Activated naive CD8-positive, alpha-beta T cell treated with anti-CD3 and anti-CD28 coated beads, Interleukin-2, amount 10 ng/mL, durations not matched to agents 7 days and 5 days (primary cell): ENCODE measurements at regions not wholly inside any gene's neighbourhood (a gene's known extent, or its start where the extent isn't known, plus 50 kb on each side); places are given as distances from the start of the nearest gene placed in this dataset.

ENCODE experiments used
- ATAC-seq: fragments of 150-1000 bp; cut with Tn5 transposase; one replicate; pipeline ENCODE4 v1.10.0; 2021; ENCODE audit warnings: low read depth, moderate library complexity
- POLR2A ChIA-PET: fragments of 350-600 bp; sonication (Branson Sonifier 250); formaldehyde crosslinking; loops from one replicate; lab custom pipeline; 2021; ENCODE audit warnings: antibody characterized with exemption; lab: Charles Lee
- DNase-seq: peaks from one replicate; pipeline ENCODE4 v3.0.0; 2021
- H3K27ac Mint-ChIP-seq: one replicate; pipeline ENCODE4 v1.8.0; 2022; ENCODE audit warnings: mild to moderate bottlenecking, mixed read lengths
- H3K27me3 Mint-ChIP-seq: one replicate; pipeline ENCODE4 v1.8.0; 2022; ENCODE audit warnings: mild to moderate bottlenecking, moderate library complexity, mixed read lengths
- H3K36me3 Mint-ChIP-seq: one replicate; pipeline ENCODE4 v1.8.0; 2021; ENCODE audit warnings: mild to moderate bottlenecking, mixed read lengths
- H3K4me1 Mint-ChIP-seq: one replicate; pipeline ENCODE4 v1.8.0; 2021; ENCODE audit warnings: mixed read lengths
- H3K4me3 Mint-ChIP-seq: one replicate; pipeline ENCODE4 v1.8.0; 2022; ENCODE audit warnings: mild to moderate bottlenecking, moderate library complexity, mixed read lengths
- H3K9me3 Mint-ChIP-seq: one replicate; pipeline ENCODE4 v1.8.0; 2021; ENCODE audit warnings: mixed read lengths

DNA sequence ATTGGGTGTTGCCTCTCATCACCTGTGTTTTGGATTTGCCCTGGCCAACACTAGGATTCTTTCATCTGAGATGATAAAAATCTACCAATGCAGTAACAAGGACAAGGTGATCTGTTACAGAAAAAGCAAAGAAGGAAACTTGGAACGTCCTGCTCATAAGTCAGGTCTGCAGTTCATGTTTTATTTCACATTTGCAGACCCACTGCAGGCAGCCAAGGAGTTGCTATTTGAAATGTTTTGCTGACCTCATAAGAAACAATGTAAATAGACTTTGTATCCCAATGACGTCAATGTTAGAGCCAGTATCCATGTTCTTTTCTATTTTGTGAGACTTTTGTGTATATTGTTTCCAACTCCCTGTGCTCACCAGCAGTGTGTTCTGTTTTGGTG lies 312.9 kb downstream of the DEPDC1B start:
- Mint-ChIP-seq H3K9me3 (no peaks in the 10 kb centered on the region), H3K4me1 (no peaks in the 10 kb centered on the region)
- POLR2A ChIA-PET: no interaction called here

DNA sequence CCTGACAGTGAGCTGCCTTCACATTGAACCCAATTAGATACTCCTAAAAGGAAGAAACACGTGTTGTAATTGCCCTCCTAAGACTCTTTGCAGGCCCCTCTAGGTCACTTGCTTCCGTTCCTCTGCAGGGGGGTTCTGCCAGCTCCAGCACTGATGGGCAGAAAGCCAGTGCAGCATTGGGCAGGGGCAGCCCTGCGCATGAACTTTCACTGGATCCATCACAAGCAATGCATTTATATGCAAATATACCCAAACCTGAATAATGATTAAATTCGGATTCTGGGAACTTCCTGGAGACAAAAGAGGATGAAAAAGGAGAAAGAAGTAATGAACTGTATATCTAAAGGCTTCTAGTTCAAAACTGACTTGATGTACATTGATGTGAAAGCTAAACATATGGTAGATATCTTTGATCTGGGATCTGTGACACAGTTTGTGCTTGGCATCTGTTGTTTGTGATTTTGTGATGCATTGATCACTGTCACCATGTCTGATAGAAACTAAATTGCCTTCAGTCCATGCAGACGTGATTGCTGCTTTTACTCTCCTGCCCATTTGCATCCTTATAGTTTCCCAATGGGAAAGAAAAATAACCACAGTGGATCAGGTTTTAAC lies 313.4 kb downstream of the DEPDC1B start:
- Mint-ChIP-seq H3K36me3 (no peaks in the 10 kb centered on the region), H3K9me3 (no peaks in the 10 kb centered on the region), H3K4me1 (no peaks in the 10 kb centered on the region), H3K27ac (no peak overlapping the region), H3K4me3 (no peak overlapping the region), H3K27me3 (peaks cover 2% of the 10 kb centered on the region)
- no peak for DNase-seq
- POLR2A ChIA-PET: no interaction called here
- ATAC-seq: no peak

More for the DNA sequence above, 312.9 kb downstream of the DEPDC1B start:
- H3K27me3 Mint-ChIP-seq: peaks cover 2% of the 10 kb centered on the region
- no peak for ATAC-seq
- H3K4me3 Mint-ChIP-seq: no peak overlapping the region
- DNase-seq: no peak
- H3K27ac Mint-ChIP-seq: no peak overlapping the region
- H3K36me3 Mint-ChIP-seq: no peaks in the 10 kb centered on the region

DNA sequence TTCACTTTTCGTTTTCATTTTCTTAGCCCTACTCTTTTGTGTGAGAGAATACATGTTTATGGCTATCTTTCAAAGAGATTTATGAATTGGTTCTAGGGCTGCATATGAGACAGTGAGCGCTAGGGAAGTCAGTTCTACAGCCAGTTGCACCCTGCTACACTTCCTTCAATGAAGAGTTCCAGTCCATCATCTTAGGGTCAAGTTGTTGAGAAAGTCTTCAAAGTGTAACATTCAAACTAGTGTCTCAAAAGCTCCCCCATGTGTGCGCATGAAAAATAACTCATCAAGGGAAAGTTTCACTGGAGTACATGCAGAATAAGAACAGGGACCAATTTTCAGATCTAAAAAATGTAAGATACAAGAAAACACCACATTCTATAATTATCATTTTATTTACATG lies 317.2 kb downstream of the DEPDC1B start:
- no peak for DNase-seq
- Mint-ChIP-seq H3K27ac (no peak overlapping the region), H3K36me3 (no peaks in the 10 kb centered on the region), H3K4me3 (no peak overlapping the region), H3K4me1 (no peaks in the 10 kb centered on the region), H3K9me3 (no peaks in the 10 kb centered on the region), H3K27me3 (peaks cover 2% of the 10 kb centered on the region)
- ATAC-seq: no peak
- POLR2A ChIA-PET: no interaction called here

DNA sequence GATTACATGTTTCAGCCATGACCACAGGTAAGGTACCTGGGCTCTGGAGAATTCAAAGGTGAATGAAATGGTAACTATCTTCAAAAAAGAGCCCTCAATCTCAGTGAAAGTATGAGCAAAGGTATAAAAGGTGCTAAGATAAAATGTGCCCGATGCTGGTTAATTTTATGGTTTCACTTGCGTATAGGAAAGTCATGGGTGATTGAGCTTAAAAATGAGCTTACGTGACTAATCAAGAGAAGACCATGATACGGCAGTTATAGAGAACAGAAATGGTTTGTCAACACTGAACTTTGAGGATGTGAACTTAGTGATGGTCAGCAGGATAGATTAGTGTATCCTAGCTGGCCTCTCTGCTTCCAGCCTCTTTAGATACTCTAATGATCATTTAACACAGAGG lies 320.1 kb downstream of the DEPDC1B start:
- no peaks in the 10 kb centered on the region for H3K27me3 Mint-ChIP-seq
- H3K27ac Mint-ChIP-seq: no peak overlapping the region
- H3K36me3 Mint-ChIP-seq: no peaks in the 10 kb centered on the region
- DNase-seq (no peak), ATAC-seq (no peak)
- H3K4me1 Mint-ChIP-seq: no peaks in the 10 kb centered on the region
- H3K4me3 Mint-ChIP-seq: no peak overlapping the region
- no peaks in the 10 kb centered on the region for H3K9me3 Mint-ChIP-seq
- POLR2A ChIA-PET: no interaction called here

DNA sequence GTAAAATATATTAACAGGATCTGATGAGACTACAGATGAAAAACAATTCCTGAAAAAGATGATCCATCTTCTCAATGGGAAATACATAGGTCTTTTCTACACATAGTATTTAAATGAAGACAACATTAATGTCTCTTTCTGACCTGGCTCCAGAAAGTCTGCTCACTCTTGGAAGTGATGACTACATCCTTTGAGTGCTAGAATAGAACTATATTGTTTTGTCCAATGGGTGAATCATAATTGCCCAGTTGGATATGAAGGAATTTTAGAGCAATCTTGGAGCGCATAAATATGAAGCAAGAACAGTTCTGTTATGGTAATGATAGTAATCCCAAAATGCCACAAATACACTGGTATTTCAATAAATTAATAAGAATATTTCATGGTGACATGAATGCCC lies 322.1 kb downstream of the DEPDC1B start:
- Mint-ChIP-seq H3K27ac (no peak overlapping the region), H3K36me3 (no peaks in the 10 kb centered on the region), H3K9me3 (no peaks in the 10 kb centered on the region), H3K27me3 (no peaks in the 10 kb centered on the region), H3K4me1 (no peaks in the 10 kb centered on the region), H3K4me3 (no peak overlapping the region)
- ATAC-seq (no peak), DNase-seq (no peak)
- POLR2A ChIA-PET: no interaction called here

DNA sequence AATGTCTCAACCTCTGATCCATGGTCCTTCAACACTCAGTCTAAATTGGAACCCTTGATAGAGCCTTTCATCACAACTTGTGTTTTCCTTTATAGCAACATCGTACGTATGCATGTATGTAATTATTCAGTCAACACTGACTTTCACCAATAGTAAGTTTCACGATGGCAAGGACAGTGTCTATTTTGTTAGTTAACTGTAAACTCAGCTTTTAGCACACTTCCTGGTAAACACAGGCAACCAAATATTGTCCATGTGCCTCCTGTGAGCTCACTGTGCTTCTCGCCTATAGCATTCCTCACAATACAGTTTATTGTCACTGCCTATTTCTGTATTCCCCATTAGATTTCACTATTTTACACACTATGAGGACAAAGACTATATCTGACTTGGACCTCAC lies 323.1 kb downstream of the DEPDC1B start:
- POLR2A ChIA-PET: no interaction called here
- no peaks in the 10 kb centered on the region for H3K9me3 Mint-ChIP-seq
- H3K4me1 Mint-ChIP-seq: no peaks in the 10 kb centered on the region
- H3K36me3 Mint-ChIP-seq: no peaks in the 10 kb centered on the region
- no peak overlapping the region for H3K4me3 Mint-ChIP-seq
- no peak overlapping the region for H3K27ac Mint-ChIP-seq
- no peak for DNase-seq
- H3K27me3 Mint-ChIP-seq: no peaks in the 10 kb centered on the region
- no peak for ATAC-seq

DNA sequence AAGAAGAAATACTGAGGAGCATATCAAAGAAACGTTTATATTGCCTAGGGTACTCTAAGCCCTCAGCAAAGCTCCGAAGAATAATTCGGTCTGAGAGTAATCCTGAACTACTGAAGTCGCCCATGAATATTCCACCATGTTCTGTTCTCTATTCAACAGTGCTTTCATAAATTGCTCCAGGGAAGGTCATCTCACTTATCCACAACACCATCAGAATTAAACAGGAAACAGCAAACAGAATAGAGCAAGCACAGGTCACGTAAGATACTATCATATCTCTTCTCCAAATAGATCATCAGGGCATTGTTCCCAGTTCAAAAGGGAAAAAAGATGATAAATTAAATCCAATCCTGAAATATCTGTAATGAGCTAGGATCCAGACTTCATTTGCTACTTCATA lies 325.6 kb downstream of the DEPDC1B start:
- ATAC-seq (no peak), DNase-seq (no peak)
- no peaks in the 10 kb centered on the region for H3K27me3 Mint-ChIP-seq
- no peak overlapping the region for H3K27ac Mint-ChIP-seq
- POLR2A ChIA-PET: no interaction called here
- H3K36me3 Mint-ChIP-seq: no peaks in the 10 kb centered on the region
- no peak overlapping the region for H3K4me3 Mint-ChIP-seq
- no peaks in the 10 kb centered on the region for H3K4me1 Mint-ChIP-seq
- no peaks in the 10 kb centered on the region for H3K9me3 Mint-ChIP-seq

DNA sequence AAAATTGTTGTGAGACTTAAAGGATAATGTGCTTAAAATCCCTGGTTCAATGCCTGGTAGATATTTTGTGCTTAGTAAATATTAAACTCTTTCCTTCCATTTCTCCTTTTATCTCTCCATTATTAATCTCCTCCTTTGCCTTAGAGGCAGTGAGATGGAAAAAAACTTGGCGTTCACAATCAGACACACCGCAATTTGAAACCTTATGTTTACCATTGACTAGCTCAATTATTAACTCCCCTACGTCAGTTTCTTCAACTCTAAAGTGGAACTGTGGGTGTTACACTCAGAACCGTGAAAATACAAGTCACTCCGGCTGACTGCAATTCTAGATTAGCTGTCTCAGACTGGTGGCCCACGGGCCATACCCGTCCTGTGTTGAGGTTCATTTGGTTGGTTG lies 327.2 kb downstream of the DEPDC1B start:
- Mint-ChIP-seq H3K9me3 (no peaks in the 10 kb centered on the region), H3K36me3 (no peaks in the 10 kb centered on the region), H3K4me1 (no peaks in the 10 kb centered on the region), H3K4me3 (no peak overlapping the region), H3K27me3 (no peaks in the 10 kb centered on the region), H3K27ac (no peak overlapping the region)
- ATAC-seq (no peak), DNase-seq (no peak)
- POLR2A ChIA-PET: no interaction called here

DNA sequence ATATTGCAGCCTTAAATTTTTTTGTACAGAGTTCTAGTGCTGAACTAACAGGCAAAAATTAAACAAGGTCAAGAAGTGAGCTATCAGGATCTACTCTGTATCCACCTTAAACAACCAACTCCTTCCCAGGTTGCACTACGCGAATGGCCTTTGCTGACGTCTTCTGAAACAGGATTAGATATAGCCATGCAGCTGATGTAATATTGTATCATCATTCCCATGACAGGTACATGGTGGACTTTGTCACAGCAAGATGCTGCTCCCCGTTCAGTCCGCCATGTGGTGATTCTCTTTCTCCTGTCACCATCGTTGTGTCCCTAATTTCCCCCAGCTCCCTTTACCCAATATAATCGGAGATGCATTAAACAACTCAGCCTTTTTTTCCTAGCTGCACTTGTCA lies 328.9 kb downstream of the DEPDC1B start:
- no peak for ATAC-seq
- POLR2A ChIA-PET: no interaction called here
- Mint-ChIP-seq H3K9me3 (no peaks in the 10 kb centered on the region), H3K27ac (no peak overlapping the region), H3K27me3 (no peaks in the 10 kb centered on the region), H3K36me3 (no peaks in the 10 kb centered on the region), H3K4me3 (no peak overlapping the region), H3K4me1 (no peaks in the 10 kb centered on the region)
- DNase-seq: no peak

DNA sequence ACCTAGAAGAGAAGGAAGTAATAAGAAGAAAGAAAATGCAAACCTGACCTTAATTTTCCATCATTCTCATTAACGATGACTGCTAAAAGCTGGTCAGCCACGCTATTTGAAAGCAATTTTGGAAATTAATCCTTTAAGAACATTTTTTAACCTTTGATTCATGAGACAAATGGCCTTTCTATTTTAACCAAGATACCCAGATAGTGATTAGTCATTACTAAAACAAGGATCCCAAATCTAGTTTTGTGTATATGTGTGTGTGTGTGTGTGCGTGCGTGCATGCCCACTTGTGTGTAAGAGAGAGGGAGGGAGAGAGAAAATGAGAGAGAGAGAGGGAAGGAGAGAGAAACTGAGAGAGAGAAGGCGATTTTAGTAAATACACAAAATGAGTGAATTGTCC lies 329.5 kb downstream of the DEPDC1B start:
- H3K4me3 Mint-ChIP-seq: no peak overlapping the region
- no peaks in the 10 kb centered on the region for H3K27me3 Mint-ChIP-seq
- no peaks in the 10 kb centered on the region for H3K4me1 Mint-ChIP-seq
- no peak overlapping the region for H3K27ac Mint-ChIP-seq
- H3K9me3 Mint-ChIP-seq: no peaks in the 10 kb centered on the region
- POLR2A ChIA-PET: no interaction called here
- DNase-seq (no peak), ATAC-seq (no peak)
- H3K36me3 Mint-ChIP-seq: no peaks in the 10 kb centered on the region

DNA sequence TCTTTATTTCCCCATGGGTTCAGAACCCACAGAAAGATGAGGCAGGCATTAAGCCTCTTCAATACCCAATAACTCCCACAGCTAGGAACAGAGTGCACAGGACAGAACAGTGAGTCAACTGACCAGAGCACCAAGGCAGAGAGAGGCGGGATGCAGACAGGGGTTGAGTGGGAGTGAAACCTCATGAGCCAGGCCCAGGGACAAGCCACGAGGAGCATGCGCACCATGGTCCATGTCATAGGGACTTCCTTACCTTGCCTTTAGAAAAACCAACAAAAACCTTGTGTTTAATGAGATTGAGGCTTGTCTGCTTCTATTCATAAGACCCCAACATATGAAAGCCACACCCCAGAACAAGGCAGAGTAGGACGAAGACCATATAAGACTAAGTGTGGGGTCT lies 330.6 kb downstream of the DEPDC1B start:
- Mint-ChIP-seq H3K27me3 (no peaks in the 10 kb centered on the region), H3K27ac (no peak overlapping the region), H3K4me1 (no peaks in the 10 kb centered on the region), H3K36me3 (no peaks in the 10 kb centered on the region), H3K9me3 (no peaks in the 10 kb centered on the region), H3K4me3 (no peak overlapping the region)
- DNase-seq (no peak), ATAC-seq (no peak)
- POLR2A ChIA-PET: no interaction called here

DNA sequence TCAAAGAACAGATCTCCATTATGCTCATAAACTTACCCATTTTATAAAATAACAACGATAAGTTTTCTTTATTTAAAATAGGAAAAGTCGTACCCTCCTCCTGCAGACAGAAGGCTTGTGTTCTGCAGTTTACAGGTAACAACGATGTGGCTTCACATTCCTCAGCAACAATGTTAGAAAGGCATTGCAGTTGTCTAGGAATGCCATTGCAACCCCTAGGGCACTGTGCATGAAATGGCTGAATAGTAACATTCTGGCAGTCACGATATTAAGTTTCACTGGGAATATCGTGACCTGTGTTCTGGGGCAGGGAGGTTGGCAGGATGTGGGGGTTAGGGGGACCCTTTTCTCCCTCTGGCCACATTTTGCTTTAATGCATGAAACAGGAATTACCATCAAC lies 331.9 kb downstream of the DEPDC1B start:
- no peaks in the 10 kb centered on the region for H3K9me3 Mint-ChIP-seq

DNA sequence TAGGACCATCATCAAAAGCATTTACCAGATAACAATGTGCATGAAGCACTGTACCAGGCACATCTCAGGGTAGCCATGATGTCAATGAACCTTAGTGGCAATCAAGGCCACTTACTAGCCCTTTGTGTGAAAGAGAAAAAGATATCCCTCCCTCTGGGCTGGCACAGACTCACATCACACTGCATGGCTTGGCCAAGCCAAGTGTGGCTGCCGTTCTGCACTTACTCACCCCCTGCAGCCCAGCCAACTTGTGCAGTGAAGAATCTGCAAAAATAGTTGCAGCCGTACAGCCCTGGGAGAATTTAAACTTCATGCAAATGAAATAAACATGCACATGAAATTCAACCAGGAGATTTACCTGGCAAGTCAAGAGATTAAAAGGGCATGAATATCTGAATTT lies 333.5 kb downstream of the DEPDC1B start:
- ATAC-seq (no peak), DNase-seq (no peak)
- H3K9me3 Mint-ChIP-seq: no peaks in the 10 kb centered on the region
- H3K4me1 Mint-ChIP-seq: no peaks in the 10 kb centered on the region
- no peak overlapping the region for H3K4me3 Mint-ChIP-seq
- H3K36me3 Mint-ChIP-seq: no peaks in the 10 kb centered on the region
- no peaks in the 10 kb centered on the region for H3K27me3 Mint-ChIP-seq
- H3K27ac Mint-ChIP-seq: no peak overlapping the region
- POLR2A ChIA-PET: no interaction called here

More for the DNA sequence above, 331.9 kb downstream of the DEPDC1B start:
- no peak for DNase-seq
- Mint-ChIP-seq H3K36me3 (no peaks in the 10 kb centered on the region), H3K4me1 (no peaks in the 10 kb centered on the region), H3K4me3 (no peak overlapping the region), H3K27ac (no peak overlapping the region), H3K27me3 (no peaks in the 10 kb centered on the region)
- POLR2A ChIA-PET: no interaction called here
- no peak for ATAC-seq

DNA sequence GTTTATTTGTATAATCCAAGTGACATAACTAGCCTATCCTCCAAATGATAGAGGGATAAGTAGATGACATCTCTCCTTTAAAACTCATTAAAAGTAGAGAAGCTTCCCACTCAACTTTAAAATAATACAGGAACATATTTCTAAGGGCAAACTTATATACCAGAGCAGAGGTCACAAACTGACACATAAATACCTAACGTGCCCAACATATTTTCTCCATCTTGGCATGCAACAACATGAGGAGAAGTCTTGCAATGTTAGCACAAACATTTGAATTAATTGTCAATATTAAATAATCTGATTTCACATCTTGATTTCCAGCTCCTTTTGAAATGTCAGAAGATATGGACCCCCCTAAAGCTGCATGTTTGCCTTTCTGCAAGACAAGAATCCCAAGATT lies 335.0 kb downstream of the DEPDC1B start:
- H3K36me3 Mint-ChIP-seq: no peaks in the 10 kb centered on the region
- H3K4me1 Mint-ChIP-seq: no peaks in the 10 kb centered on the region
- H3K4me3 Mint-ChIP-seq: no peak overlapping the region
- no peak for ATAC-seq
- H3K27ac Mint-ChIP-seq: no peak overlapping the region
- POLR2A ChIA-PET: no interaction called here
- H3K9me3 Mint-ChIP-seq: no peaks in the 10 kb centered on the region
- H3K27me3 Mint-ChIP-seq: no peaks in the 10 kb centered on the region
- DNase-seq: no peak

DNA sequence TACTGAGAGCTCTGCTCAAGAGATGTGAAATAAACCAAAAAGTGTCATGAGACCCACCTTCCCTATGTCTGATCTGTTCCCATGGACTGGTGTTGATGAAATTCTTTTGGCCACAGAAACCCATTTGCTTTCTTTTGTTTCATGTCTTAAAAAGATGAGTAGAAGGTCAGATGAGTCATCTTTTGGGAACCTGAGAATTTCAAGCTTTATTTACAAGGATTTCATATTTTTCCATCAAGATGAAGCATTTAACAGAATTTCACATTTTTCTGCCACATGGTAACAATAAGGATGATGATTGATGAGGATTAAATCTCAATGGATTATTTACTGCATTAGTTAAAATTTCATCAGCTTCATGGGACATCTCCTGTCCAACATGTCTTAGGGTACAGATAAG lies 337.8 kb downstream of the DEPDC1B start:
- DNase-seq: no peak
- Mint-ChIP-seq H3K4me3 (no peak overlapping the region), H3K27ac (no peak overlapping the region), H3K9me3 (no peaks in the 10 kb centered on the region), H3K4me1 (no peaks in the 10 kb centered on the region), H3K36me3 (no peaks in the 10 kb centered on the region), H3K27me3 (no peaks in the 10 kb centered on the region)
- no peak for ATAC-seq
- POLR2A ChIA-PET: no interaction called here
